ENCODE measurements at regions not wholly inside any gene's neighbourhood (a gene's known extent, or its start where the extent isn't known, plus 50 kb on each side); places are given as distances from the start of the nearest gene placed in this dataset.
A peak's percentile ranks its signal among the peaks of the same experiment; 100 is the strongest.

- in situ Hi-C loops (cut with HindIII; ENCODE audit: low pct_ligation_motif_present, low sequenced_read_pairs): loop anchor here (25.0 kb wide), 1 partner anchor 208 kb away; no protein-coding TSS in a partner anchor
- DNase-seq: peak; percentile 76
- Histone ChIP-seq H3K36me3 (replicated peaks) (no peaks in the 10 kb centered on the region), H3K27ac (no peak overlapping the region), H3K27me3 (replicated peaks) (no peaks in the 10 kb centered on the region), H3K4me3 (ENCODE audit: low read depth, low read length) (no peak overlapping the region)
- TF ChIP-seq CTCF (IDR thresholded peaks at IDR 0.05; ENCODE audit: low read depth, low read length, missing control alignments): peak; percentile 97
These were observed 137.5 kb upstream of the CPM start for GRCh38 chr12:69070319-69071090.

GRCh38 chr12:69071091-69071370 is 138.1 kb upstream of the CPM start:
- in situ Hi-C loops (cut with HindIII; ENCODE audit: low pct_ligation_motif_present, low sequenced_read_pairs): loop anchor here (25.0 kb wide), 1 partner anchor 209 kb away; no protein-coding TSS in a partner anchor
- DNase-seq: no peak
- Histone ChIP-seq H3K27me3 (replicated peaks) (no peaks in the 10 kb centered on the region), H3K27ac (no peak overlapping the region), H3K36me3 (replicated peaks) (no peaks in the 10 kb centered on the region), H3K4me3 (ENCODE audit: low read depth, low read length) (no peak overlapping the region)
- TF ChIP-seq CTCF (IDR thresholded peaks at IDR 0.05; ENCODE audit: low read depth, low read length, missing control alignments): no peak

GRCh38 chr12:69073035-69073434 is 140.1 kb upstream of the CPM start:
- H3K27ac ChIP-seq: no peak overlapping the region
- no peak overlapping the region for H3K4me3 ChIP-seq (ENCODE audit: low read depth, low read length)
- TF ChIP-seq CTCF (IDR thresholded peaks at IDR 0.05; ENCODE audit: low read depth, low read length, missing control alignments): no peak
- DNase-seq: no peak
- H3K36me3 ChIP-seq (replicated peaks): no peaks in the 10 kb centered on the region
- in situ Hi-C loops (cut with HindIII; ENCODE audit: low pct_ligation_motif_present, low sequenced_read_pairs): loop anchor here (25.0 kb wide), 1 partner anchor 211 kb away; no protein-coding TSS in a partner anchor
- H3K27me3 ChIP-seq (replicated peaks): no peaks in the 10 kb centered on the region

- no peak for DNase-seq
These were observed 141.8 kb upstream of the CPM start for GRCh38 chr12:69074556-69075349.

GRCh38 chr12:69083689-69084088 is 150.7 kb upstream of the CPM start:
- Histone ChIP-seq H3K4me3 (ENCODE audit: low read depth, low read length) (no peak overlapping the region), H3K27ac (no peak overlapping the region), H3K27me3 (replicated peaks) (no peaks in the 10 kb centered on the region), H3K36me3 (replicated peaks) (no peaks in the 10 kb centered on the region)
- no peak for DNase-seq
- in situ Hi-C loops (cut with HindIII; ENCODE audit: low pct_ligation_motif_present, low sequenced_read_pairs): no loop called here
- no peak for TF ChIP-seq CTCF (IDR thresholded peaks at IDR 0.05; ENCODE audit: low read depth, low read length, missing control alignments)

More at GRCh38 chr12:69074556-69075349, 141.8 kb upstream of the CPM start:
- Histone ChIP-seq H3K27me3 (replicated peaks) (no peaks in the 10 kb centered on the region), H3K4me3 (ENCODE audit: low read depth, low read length) (no peak overlapping the region), H3K36me3 (replicated peaks) (no peaks in the 10 kb centered on the region), H3K27ac (no peak overlapping the region)
- TF ChIP-seq CTCF (IDR thresholded peaks at IDR 0.05; ENCODE audit: low read depth, low read length, missing control alignments): no peak
- in situ Hi-C loops (cut with HindIII; ENCODE audit: low pct_ligation_motif_present, low sequenced_read_pairs): loop anchor here (25.0 kb wide), 1 partner anchor 212 kb away; no protein-coding TSS in a partner anchor

All from brain microvascular endothelial cell (primary cell).